Ammon's horn (tissue), 1 donor: ENCODE measurements at regions not wholly inside any gene's neighbourhood (a gene's known extent, or its start where the extent isn't known, plus 50 kb on each side); places are given as distances from the start of the nearest gene placed in this dataset.

Experiments used
- DNase-seq: peaks from one replicate; pipeline ENCODE4 v3.0.0-alpha.2; 2016; ENCODE audit warnings: low spot score

DNA sequence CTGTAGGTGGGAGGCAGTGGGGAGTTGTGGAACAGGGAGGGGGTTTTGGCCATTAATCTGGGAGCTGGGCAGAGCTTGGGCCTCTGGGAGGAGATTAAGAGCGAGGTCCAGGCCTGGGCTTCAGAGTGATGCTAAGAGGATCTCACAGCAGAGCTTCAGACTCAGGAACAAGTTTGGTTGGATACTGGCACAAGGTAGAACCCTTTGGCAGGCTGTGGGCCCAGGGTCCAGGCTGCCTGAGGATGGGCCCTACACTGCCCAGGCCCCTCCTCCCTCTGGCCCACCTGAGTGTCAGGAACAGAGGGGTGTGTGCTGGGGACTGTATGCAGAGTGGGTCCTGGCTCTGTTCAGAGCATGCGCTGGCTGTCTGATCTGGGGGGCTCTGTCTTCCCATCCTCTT, 334.9 kb downstream of the CYP26B1 start:
- DNase-seq = no peak

- DNase-seq = no peak
Measured at GRCh38 chr2:71811726-71812125, 335.9 kb downstream of the CYP26B1 start.

- no peak for DNase-seq
Measured at GRCh38 chr2:71811157-71811556, 336.5 kb downstream of the CYP26B1 start.

DNA sequence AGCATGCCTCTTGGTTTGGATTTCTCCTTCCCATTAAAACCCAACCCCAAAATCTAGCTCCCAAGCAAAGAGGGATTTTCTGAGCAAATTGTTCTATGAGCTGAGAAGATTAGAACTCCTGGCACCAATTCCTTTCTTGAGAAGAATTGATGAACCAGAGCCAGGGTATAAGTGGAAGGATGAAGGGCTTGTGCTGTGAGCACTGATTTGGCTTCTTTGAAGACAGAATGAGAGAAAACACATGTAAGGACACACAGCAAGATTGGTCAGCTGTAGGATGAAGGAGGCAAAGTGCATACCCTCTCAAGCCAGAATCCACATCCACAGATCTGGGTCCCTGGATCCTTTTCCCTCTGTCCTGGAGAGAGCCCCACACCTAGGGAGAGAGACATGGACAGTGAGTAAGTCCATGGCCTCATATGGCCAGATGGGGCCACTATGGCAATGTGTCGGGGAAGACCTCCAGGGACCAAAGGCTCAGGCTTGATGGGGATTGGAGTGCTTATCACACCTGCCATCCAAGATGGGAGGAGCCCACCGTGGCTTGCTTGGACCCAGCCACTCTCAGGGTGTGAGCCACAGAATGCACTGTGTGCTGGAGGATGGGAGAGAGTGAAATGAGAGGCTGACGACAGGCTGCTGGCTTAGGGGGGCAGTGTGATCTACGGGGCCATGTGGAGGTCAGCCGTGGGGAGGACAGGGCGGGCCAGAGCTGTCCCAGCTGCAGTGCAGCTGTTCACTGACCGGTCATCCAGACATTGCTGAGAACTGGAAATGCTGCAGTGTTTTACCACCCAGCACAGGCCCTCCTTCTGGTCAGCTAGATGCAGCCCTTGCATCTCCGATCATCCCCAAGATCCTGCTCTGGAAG, 339.8 kb downstream of the CYP26B1 start:
- no peak for DNase-seq

DNA sequence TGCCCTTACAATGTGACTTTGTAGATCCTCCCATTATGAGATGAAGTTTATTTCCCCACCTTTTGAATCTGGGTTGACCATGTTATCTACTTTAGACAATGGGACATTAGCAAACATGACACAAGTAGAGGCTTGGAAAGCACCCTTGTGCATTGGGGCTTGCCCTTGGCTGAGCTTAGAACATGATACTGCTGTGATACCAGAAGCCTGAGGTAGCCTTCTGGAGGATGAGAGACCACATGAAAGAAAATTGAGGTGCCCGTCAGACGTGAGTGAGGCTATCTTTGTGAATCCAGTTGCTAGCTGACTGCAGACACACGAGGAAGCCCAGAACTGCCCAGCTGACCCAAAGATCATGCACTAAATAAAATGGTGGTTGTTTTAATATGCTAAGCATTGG, 341.2 kb downstream of the CYP26B1 start:
- DNase-seq = no peak

DNA sequence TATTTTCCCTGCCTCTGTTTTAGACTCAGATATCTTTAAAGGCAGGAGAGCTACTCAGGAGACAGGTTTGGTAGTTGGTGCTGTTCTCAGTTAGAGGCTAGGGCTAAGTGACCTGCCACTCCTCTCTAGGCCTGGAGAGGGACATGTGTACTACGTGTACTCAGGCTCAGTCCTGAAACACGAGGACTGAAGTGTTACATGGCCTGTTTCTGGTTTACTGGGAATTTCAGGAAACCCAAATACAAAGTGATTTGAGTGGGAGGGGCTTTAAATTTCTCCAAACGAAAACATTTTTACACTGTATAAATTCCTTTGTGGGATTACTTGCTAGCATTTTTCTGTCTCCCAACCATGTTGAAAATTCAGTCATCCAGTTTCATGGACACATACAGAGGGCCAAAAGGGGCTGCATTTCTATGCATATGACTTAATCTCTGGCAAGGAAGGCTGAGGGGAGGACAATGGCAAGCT, 343.3 kb downstream of the CYP26B1 start:
- no peak for DNase-seq

- no peak for DNase-seq
Measured at GRCh38 chr2:71803398-71803797, 344.3 kb downstream of the CYP26B1 start.

DNA sequence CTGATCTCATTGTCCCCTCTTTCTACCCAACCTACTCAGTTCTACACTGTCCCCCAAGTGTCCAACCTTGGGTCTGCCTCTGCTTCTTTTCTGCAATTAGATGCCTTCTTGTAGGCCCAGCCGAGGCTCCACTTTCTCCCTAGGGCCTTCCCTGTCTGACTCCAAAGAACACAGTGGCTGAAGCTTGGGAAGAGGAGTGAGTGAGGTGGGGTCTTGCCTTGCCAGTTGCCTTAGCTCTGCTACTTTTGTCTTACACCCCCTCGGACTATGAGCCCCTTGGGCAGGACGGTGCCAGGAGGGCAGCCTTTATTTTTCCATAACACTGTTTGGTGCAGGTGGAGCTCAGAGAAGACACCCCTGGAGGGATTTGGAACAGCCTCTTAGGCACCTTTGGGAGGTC, 345.1 kb downstream of the CYP26B1 start:
- no peak for DNase-seq

GRCh38 chr2:71801969-71802368, 345.7 kb downstream of the CYP26B1 start:
- peak; percentile 63 for DNase-seq

GRCh38 chr2:71801556-71801955, 346.1 kb downstream of the CYP26B1 start:
- no peak for DNase-seq

DNA sequence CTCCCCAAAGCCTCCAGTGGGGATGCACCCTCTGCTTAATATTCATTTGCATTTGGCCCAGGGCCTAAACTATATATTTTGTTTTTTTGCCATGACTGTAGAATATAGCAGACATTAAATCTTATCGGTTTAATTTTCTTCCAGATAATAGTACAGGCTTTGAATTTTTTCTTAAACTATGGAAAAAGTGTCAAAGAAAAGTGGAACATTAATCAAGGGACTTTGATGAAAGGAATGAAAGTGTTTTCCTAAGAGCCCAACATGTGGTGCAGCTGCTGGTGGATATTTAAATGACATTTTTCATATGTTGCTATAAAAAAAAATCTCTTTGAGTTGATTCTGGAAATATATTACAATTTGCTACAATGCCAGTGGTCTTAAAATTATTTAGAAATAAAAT, 346.8 kb downstream of the CYP26B1 start:
- no peak for DNase-seq

DNA sequence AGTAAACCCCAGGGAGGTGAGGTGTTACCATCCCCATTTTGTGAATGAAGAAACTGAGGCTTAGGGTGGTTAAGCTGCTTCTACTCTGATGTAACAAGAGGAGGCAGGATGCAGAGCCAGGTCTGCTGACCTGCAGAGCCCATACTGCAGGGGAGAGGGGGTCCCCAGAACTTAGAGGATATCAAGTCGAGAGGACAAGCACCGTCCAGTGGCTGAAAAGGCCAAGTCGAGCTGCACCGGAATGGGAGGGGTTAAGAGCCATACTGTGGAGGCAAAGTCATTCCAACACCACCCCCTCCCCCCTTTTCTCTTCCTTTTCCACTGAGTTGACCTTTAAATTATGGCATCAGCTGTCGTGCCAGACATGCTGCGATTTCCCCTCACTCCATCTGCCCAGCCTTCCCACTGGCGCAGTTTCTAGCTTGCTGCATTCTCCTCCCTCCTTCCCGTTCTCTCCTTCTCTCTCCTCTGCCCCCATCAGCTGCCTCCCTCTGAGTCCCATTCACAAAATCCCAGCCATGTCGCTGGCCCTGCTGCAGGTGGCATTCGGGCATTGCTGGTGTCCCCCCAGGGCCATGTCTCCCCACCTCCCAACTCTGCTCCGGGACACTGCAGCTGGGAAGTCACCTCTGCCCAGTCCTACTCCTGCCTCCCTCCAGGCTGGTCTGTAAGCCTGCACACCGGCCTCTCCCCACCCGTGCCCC, 346.9 kb downstream of the DYSF start:
- DNase-seq = no peak

- DNase-seq = no peak
Measured at GRCh38 chr2:71799013-71799575, 345.7 kb downstream of the DYSF start.

GRCh38 chr2:71798266-71799012, 345.1 kb downstream of the DYSF start:
- peak; percentile 29 for DNase-seq

DNA sequence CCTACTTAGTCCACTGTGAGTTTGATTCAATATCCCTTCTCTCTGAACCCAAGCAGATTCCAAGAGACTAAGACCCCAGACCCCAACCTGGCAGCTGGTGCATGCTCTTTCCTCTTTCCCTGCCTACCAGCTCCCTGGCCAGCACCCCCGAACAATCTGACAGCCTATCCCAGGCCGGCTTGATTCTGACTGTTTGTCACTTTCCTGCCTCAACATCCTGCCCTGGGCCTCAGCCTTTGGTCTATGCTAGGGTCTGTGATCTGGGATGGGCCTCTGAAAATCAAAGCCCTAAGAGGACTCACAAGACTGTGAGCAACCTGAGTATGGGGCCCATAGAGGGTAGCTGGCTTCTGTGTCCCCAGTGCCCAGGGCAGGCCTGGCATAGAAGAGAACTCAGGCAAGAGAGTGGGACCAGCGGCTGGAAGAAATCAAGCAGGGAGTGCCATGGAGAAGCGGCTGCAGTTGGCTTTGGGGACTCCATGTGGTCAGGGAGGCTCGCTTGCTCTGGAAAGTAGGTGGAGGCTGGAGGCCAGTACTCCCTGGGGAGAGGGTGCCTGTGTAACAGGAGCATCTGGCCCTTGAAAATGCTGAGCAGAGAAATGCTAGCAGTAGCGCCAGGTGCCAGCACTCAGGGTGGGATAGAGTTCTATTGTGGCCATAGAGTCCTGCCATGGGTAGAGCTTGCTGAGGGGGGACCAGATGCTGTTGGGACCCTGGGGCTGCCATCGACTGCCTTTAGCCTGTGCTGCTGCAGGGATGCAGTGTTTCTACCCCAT, 343.9 kb downstream of the DYSF start:
- no peak for DNase-seq

DNA sequence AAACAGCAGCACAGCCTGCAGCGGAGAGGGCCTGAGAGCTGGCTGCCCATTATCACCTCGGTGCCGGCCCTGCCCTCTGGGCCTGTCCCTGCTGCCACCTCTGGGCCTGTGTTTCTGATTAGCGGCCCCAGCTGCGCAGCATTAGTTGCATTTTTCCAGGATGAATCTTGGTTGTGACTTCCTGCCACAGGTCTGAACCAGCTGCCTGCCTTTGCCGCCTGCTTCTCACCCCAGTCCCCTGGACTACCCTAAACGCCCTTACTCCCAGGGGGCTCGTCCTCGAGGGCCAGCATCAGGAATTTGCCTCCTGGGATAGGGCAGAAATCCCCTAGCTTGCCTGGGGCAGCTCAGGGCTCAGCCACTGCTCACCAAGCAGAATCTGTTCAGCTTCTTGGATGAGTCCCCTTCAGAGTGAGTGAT, 342.8 kb downstream of the DYSF start:
- no peak for DNase-seq

- no peak for DNase-seq
Measured at GRCh38 chr2:71795486-71795885, 342.1 kb downstream of the DYSF start.

DNA sequence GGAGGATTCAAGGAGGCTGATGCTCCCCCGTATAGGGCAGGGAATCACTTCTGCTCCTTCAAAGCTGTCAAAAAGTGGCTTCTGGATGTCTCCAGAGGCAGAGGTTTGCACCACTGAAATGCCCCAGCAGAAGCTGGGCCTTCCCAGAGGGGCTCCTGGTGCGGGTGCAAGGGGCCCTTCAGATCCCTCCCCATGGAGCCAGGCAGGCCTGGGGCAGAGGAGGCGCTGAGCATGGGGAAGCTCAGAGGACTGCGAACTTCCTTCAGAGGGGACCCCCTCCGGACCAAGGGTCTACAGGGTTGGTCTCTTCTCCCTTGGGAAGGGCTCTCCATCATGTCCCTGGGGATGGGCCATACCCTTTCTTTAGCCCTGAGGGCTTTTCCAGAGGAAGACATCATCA, 341.2 kb downstream of the DYSF start:
- DNase-seq = no peak

GRCh38 chr2:71793926-71794325, 340.6 kb downstream of the DYSF start:
- no peak for DNase-seq

DNA sequence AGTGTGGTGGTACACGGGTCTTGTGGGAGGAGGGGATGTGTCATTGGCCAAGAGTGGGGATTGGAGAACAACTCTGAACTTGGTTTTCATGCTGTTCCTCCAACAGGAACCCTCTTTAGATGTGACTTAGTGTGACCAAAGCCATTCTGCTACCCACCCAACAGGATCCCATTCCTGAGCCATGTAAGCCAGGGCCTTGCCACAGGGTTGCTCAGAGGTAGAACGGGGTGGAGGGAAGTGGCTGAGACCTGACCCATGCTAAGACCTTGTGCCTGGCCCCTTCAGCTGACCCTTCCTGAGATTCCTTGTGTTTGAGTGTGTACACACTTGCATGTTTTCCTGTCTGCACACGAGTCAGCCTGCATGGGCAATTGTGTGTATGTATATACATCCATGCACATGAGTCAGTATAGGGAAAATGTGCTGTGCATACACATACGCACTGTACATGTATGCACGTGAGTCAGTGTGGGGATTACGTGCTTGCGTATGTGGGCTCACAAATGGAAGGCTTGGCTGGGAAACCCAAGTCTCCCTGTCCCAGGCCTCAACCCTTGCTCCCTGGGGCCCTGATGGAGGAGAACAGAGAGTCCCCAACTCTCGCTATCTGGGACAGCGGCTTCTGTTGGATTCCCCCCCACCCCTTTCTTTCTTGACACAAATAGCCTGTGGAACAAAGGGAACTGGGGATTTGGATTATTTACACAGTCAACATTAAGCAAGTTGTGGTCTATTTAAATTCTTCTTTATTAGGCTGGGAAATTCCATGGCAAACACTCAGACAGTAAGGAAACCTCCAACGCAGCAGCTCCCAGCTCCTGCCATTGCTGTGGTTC, 339.8 kb downstream of the DYSF start:
- no peak for DNase-seq
